Skin of body (tissue), 1 donor: ENCODE measurements at regions not wholly inside any gene's neighbourhood (a gene's known extent, or its start where the extent isn't known, plus 50 kb on each side); places are given as distances from the start of the nearest gene placed in this dataset.
A peak's percentile ranks its signal among the peaks of the same experiment; 100 is the strongest.
"Not testable (repeated sequence)": the region's sequence is repeated elsewhere in the genome, so short reads cannot be mapped to it uniquely, and the experiment has no call there.

ENCODE experiments used
- DNase-seq: peaks from one replicate; lab custom pipeline; 2025; lab: John Stamatoyannopoulos, UW

GRCh38 chr1:95888941-95889390 lies 655.0 kb downstream of the RWDD3 start:
- no peak for DNase-seq

GRCh38 chr1:95889400-95889799 lies 655.4 kb downstream of the RWDD3 start:
- no peak for DNase-seq

- no peak for DNase-seq
These were observed 659.9 kb downstream of the RWDD3 start for GRCh38 chr1:95893921-95894320.

- no peak for DNase-seq
These were observed 669.0 kb downstream of the RWDD3 start for GRCh38 chr1:95903060-95903459.

- DNase-seq = no peak
These were observed 671.9 kb downstream of the RWDD3 start for GRCh38 chr1:95905818-95906395.

GRCh38 chr1:95911739-95912138 lies 677.7 kb downstream of the RWDD3 start:
- DNase-seq = not testable (repeated sequence)

GRCh38 chr1:95916616-95917015 lies 682.6 kb downstream of the RWDD3 start:
- DNase-seq = no peak

GRCh38 chr1:95924684-95925083 lies 690.7 kb downstream of the RWDD3 start:
- DNase-seq = no peak

GRCh38 chr1:95926331-95926730 lies 692.3 kb downstream of the RWDD3 start:
- no peak for DNase-seq

GRCh38 chr1:95927061-95927460 lies 693.1 kb downstream of the RWDD3 start:
- DNase-seq = no peak

- no peak for DNase-seq
These were observed 701.7 kb downstream of the RWDD3 start for GRCh38 chr1:95935719-95936118.

- no peak for DNase-seq
These were observed 707.2 kb downstream of the RWDD3 start for GRCh38 chr1:95941121-95941798.

- DNase-seq = no peak
These were observed 714.0 kb downstream of the RWDD3 start for GRCh38 chr1:95948023-95948422.

- peak; percentile 27 for DNase-seq
These were observed 717.5 kb downstream of the RWDD3 start for GRCh38 chr1:95951371-95952102.

- peak; percentile 8 for DNase-seq
These were observed 719.0 kb downstream of the RWDD3 start for GRCh38 chr1:95953015-95953414.

- no peak for DNase-seq
These were observed 720.6 kb downstream of the RWDD3 start for GRCh38 chr1:95954585-95954984.

GRCh38 chr1:95956215-95956614 lies 722.2 kb downstream of the RWDD3 start:
- DNase-seq = no peak

GRCh38 chr1:95957748-95958147 lies 723.7 kb downstream of the RWDD3 start:
- peak; percentile 10 for DNase-seq

- no peak for DNase-seq
These were observed 732.9 kb downstream of the RWDD3 start for GRCh38 chr1:95966866-95967265.

- DNase-seq = no peak
These were observed 740.6 kb downstream of the RWDD3 start for GRCh38 chr1:95974586-95974985.

GRCh38 chr1:95982711-95983110 lies 738.9 kb upstream of the PTBP2 start:
- DNase-seq = no peak

GRCh38 chr1:95983831-95984230 lies 737.8 kb upstream of the PTBP2 start:
- no peak for DNase-seq
